GM12872 (cell line): ENCODE measurements at regions not wholly inside any gene's neighbourhood (a gene's known extent, or its start where the extent isn't known, plus 50 kb on each side); places are given as distances from the start of the nearest gene placed in this dataset.

ENCODE experiments used
- TF ChIP-seq, protein P1 (sequence below): IDR thresholded peaks from 3 replicates; pipeline ENCODE4 v1.5.1; 2011; ENCODE audit warnings: low read depth, mild to moderate bottlenecking, low read length, moderate library complexity; ENCODE audit not compliant: insufficient read depth

DNA sequence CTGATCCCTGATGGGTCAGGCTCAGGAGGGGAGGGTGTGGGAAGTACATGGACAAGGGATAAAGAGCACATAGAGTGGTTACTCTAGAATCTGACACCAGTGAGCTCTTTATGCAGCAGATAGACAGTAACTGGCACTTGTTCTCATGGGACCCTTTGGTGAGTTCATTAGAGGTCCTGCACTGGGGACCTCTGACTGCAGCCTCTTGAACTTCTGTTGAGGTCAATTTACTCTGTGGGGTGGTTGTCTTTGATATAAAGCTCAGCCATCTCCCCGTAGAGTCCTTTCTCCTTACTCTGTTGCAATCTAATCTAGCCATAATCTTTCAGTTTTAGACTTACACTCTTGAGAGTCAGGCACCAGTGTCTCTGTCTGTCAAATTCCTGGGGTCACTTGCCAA lies 222.4 kb downstream of the GPAT3 start:
- TF ChIP-seq, protein P1, sequence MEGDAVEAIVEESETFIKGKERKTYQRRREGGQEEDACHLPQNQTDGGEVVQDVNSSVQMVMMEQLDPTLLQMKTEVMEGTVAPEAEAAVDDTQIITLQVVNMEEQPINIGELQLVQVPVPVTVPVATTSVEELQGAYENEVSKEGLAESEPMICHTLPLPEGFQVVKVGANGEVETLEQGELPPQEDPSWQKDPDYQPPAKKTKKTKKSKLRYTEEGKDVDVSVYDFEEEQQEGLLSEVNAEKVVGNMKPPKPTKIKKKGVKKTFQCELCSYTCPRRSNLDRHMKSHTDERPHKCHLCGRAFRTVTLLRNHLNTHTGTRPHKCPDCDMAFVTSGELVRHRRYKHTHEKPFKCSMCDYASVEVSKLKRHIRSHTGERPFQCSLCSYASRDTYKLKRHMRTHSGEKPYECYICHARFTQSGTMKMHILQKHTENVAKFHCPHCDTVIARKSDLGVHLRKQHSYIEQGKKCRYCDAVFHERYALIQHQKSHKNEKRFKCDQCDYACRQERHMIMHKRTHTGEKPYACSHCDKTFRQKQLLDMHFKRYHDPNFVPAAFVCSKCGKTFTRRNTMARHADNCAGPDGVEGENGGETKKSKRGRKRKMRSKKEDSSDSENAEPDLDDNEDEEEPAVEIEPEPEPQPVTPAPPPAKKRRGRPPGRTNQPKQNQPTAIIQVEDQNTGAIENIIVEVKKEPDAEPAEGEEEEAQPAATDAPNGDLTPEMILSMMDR: no peak

DNA sequence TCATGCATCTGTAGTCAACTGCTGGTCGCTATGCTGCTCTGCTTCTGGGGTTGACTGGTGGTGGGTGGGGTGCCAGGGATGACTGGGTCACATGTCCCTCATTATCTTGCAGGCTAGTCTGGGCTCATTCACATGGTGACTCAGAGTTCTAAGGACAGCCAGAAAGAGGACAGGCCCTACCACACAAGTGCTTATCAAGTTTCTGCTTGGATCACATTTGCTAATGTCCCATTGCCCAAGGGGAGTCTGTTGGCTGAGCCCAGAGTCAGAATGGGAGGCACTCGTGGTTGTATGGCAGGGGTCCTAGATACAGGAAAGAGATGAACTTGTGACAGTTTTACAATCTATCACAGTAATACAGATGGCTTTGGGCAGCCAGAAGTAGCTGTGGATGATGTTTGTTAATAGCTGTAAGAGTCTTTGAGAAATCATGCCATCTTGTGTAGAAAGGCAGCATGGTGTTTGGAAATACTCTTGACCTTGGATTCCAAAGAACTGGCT lies 221.3 kb downstream of the GPAT3 start:
- TF ChIP-seq, protein P1: no peak

DNA sequence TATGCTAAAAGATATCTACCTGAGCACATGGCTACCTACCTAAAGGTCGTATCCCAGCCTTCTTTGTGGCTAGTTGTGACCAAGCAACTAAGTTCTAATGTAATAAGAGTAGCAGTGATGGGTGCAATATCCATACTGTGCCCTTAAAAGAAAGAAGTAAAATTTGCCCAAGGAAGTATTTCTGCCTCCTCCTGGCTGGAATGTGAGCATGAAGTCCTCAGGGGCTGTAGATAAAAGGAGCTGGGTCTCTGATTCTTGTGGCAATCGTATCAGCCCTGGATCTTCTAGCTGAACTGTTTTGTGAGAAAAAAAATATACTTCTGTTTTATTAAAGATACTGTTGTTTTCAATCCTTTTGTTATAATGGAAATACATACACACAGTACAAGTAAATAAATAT lies 217.4 kb downstream of the GPAT3 start:
- TF ChIP-seq, protein P1: no peak

DNA sequence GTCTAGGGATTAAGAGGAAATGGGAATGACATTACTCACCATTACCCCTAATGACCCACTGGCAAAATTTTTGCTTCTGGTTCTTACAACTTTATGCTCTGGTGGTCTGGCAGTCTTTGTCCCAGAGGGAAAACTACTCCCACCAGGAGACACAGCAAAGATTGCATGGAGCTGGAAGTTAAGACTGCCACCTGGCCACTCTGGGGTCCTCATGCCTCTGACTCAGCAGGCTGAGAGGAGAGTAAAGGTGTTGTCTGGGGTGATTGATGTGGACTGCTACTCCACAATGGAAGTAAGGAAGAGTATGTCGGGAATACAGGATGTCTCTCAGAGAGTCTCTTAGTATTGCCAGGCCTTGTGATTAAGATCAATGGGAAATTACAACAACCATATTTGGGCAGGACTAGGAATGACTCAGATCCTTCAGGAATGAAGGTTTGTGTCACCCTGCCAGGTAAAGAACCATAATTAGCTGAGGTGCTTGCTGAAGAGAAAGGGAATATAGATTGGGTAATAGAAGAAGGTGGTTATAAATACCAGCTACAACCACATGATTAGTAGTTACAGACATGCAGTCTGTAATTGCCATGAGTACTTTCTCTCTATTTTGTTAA lies 215.5 kb downstream of the GPAT3 start:
- TF ChIP-seq, protein P1: no peak

DNA sequence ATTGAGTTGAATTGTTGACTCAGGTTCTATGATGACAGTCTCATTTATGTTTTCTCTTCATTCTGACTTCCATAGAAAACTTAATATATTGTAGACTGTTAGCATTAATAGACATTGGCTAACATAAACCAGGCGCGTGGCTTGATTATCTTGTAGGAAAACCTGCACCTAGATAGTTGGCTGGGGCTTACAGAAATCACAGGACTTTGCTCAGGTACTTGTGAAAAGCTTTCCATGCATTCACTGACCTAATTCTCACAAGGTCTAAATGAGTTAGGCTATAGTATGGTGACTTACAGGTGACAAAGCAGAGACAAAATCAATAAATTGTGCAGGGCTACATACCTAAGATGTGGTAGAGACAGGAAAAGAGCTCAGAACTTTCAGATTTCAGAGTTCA lies 212.8 kb downstream of the GPAT3 start:
- TF ChIP-seq, protein P1: no peak

DNA sequence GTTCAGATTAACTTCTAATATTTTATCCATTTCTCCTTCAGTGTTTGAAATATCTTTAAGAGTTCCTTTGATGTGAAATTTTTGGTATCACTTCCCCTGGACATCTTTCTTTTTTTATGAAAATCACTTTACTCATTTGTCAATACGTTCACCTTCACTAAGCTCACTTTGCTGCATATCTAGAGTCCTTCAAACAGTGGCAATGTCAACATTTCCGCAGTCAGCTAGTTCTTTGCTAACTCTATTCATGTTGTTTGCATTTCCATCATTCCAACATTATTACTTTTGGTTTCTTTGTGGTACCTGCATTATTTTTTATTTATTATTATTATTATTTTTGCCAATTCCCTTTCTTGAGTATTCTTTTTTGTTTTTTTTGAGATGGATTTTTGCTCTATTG lies 203.0 kb downstream of the GPAT3 start:
- TF ChIP-seq, protein P1: no peak

DNA sequence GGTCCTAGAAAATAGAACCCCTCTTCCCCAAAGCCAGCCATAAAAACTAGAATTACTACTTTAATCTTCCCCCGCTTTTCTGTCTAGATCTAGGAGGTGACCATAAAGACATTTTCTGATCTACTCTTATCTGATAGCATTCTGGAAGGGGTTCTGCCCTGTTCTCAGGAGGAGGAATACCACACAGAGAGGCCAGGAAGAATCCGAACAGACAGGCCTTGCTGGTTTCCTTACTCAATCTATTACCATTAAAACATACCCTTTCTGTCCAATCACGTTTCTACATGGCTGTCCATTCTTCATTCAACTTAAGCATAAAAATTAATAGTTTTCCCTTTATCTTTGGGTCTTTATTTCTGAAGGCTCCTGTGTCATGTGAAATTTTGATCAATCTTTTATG lies 198.7 kb downstream of the GPAT3 start:
- TF ChIP-seq, protein P1: no peak
